Endothelial cell of umbilical vein (primary cell): ENCODE measurements at regions not wholly inside any gene's neighbourhood (a gene's known extent, or its start where the extent isn't known, plus 50 kb on each side); places are given as distances from the start of the nearest gene placed in this dataset.

ENCODE experiments used
- MYC ChIP-seq: IDR thresholded peaks from one replicate; pipeline ENCODE4 v1.6.1; 2011; ENCODE audit warnings: mild to moderate bottlenecking, low read depth, low read length
- POLR2A ChIP-seq: IDR thresholded peaks from 2 replicates; pipeline ENCODE4 v1.6.1; 2012; ENCODE audit warnings: low read depth, mild to moderate bottlenecking, control low read depth, low read length
- TF ChIP-seq, protein P1 (sequence below), 2 donors: IDR thresholded peaks; 1 replicate in 1 of 2; 2 replicates in 1 of 2; pipeline ENCODE4 v1.5.1; 2011; ENCODE audit warnings: low read length in 2 of 2, mild to moderate bottlenecking in 2 of 2, moderate library complexity in 2 of 2, control low read depth in 1 of 2, inconsistent platforms in 1 of 2, low read depth in 1 of 2; ENCODE audit not compliant: insufficient read depth in 1 of 2; ENCODE audit errors: extremely low read depth in 1 of 2

DNA sequence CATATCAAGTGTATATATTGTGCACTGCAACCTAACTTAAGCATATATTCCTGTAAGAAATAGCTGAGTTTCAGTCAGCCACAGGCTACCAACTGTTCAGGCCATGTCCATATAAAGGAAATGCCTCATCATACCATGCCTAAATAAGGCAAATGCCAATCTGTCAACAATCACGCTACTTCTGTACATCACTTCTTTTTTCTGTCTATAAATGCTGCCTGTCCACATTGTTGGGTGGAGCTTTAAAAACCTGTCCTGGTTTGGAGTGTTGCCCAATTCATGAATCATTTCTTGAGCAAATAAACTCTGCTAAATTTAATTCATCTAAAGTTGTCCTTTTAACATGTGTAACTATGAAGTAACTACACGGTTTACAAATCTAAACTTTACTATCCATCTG lies 1091.9 kb downstream of the NSUN3 start:
- TF ChIP-seq, protein P1, sequence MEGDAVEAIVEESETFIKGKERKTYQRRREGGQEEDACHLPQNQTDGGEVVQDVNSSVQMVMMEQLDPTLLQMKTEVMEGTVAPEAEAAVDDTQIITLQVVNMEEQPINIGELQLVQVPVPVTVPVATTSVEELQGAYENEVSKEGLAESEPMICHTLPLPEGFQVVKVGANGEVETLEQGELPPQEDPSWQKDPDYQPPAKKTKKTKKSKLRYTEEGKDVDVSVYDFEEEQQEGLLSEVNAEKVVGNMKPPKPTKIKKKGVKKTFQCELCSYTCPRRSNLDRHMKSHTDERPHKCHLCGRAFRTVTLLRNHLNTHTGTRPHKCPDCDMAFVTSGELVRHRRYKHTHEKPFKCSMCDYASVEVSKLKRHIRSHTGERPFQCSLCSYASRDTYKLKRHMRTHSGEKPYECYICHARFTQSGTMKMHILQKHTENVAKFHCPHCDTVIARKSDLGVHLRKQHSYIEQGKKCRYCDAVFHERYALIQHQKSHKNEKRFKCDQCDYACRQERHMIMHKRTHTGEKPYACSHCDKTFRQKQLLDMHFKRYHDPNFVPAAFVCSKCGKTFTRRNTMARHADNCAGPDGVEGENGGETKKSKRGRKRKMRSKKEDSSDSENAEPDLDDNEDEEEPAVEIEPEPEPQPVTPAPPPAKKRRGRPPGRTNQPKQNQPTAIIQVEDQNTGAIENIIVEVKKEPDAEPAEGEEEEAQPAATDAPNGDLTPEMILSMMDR (IDR thresholded peaks at IDR 0.05; ENCODE audit: extremely low read depth in 1 of 2, insufficient read depth in 1 of 2, low read depth in 1 of 2, low read length in 2 of 2), result no peak
- TF ChIP-seq POLR2A (no peak), MYC (no peak)
